ENCODE measurements at regions not wholly inside any gene's neighbourhood (a gene's known extent, or its start where the extent isn't known, plus 50 kb on each side); places are given as distances from the start of the nearest gene placed in this dataset.

DNA sequence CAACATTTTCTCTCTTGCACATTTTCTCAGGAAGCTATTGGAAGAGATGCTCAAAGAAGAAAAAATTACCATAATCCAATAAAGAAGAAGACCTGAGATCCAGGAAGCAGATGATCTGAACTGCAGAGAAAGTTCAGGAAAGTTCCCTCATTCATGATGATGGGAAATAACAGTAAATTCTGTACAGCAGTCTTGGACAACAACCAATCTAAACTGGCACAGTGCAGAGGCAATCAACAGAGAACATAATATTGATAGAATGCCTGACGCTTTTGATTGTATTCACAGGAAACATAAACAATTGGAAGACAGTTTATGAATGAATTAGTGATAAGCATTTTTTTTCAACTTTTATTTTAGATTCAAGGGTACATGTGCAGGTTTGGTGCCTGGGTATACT is 428.9 kb downstream of the KCTD8 start:
- CTCF ChIA-PET: no interaction called here
- POLR2A ChIA-PET: no interaction called here
- no peak for ATAC-seq (replicated peaks in 1 of 4)

DNA sequence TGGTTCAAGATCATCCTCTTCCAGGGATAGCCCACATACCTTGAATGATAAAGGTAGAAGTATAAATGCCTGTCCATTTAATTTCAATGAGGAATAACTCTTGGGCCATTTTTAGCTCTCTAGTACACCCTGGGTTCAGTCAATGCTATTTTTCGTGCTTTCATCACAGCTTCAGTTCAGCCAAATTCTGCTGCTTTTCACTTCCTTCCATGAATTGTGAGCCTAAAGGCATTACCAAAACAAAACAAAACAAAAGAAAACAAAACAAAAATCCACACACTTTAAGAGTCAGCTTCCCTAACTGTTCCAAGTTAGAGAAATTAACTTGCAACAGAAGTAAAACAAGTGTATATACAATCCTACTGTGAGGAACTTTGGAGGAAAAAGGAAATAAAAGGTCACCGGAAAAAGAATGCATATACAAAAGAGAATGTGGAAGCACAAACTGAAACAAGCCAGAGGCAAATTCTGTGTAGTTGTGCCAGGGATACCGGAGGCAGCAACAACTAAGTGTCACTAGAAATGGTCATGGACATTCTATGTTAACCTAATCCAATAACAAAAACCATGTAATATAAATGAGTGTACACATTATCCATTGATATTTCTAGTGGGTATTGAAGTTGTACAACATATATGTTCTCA is 423.1 kb downstream of the KCTD8 start:
- H3K4me1 Mint-ChIP-seq: no peaks in the 10 kb centered on the region
- DNase-seq (no peak), ATAC-seq (replicated peaks in 1 of 4) (no peak)
- H3K9me3 ChIP-seq: no peaks in the 10 kb centered on the region
- ChIA-PET POLR2A (no interaction called here), CTCF (no interaction called here)
- H3K27ac ChIP-seq (ENCODE audit: low read length): no peak overlapping the region
- H3K4me3 ChIP-seq (ENCODE audit: control insufficient read depth in 1 of 2, extremely low read depth in 1 of 2, low read length in 1 of 2): no peak overlapping the region
- no peaks in the 10 kb centered on the region for H3K36me3 ChIP-seq (ENCODE audit: control insufficient read depth in 2 of 2, extremely low read depth in 1 of 2, insufficient read depth in 1 of 2, low read length in 1 of 2)
- H3K27me3 ChIP-seq (replicated peaks in 1 of 2; ENCODE audit: control insufficient read depth in 2 of 2, extremely low read depth in 1 of 2, insufficient read depth in 2 of 2, low read length in 1 of 2): no peaks in the 10 kb centered on the region
- no peaks in the 10 kb centered on the region for H3K4me1 ChIP-seq (ENCODE audit: control insufficient read depth in 1 of 2, extremely low read depth in 1 of 2, insufficient read depth in 2 of 2, low read length in 2 of 2)
- WGBS (ENCODE audit: insufficient coverage): 88% methylated on average over 1 of the region's 3 CpGs
- H3K27me3 Mint-ChIP-seq: no peaks in the 10 kb centered on the region
- no peak overlapping the region for H3K4me3 Mint-ChIP-seq
- H3K36me3 Mint-ChIP-seq: no peaks in the 10 kb centered on the region
- no peak overlapping the region for H3K27ac Mint-ChIP-seq
- peaks cover under 1 to 16% (median 6%) of the 10 kb centered on the region in 3 donors for H3K9me3 Mint-ChIP-seq

More for the DNA sequence above, 428.9 kb downstream of the KCTD8 start:
- H3K36me3 Mint-ChIP-seq: no peaks in the 10 kb centered on the region
- no peak for DNase-seq
- peaks cover 3 to 15% (median 10%) of the 10 kb centered on the region in 3 donors for H3K9me3 Mint-ChIP-seq
- H3K27me3 Mint-ChIP-seq: no peaks in the 10 kb centered on the region
- H3K4me3 ChIP-seq (ENCODE audit: control insufficient read depth in 1 of 2, extremely low read depth in 1 of 2, low read length in 1 of 2): no peak overlapping the region
- H3K4me3 Mint-ChIP-seq: no peak overlapping the region
- no peaks in the 10 kb centered on the region for H3K27me3 ChIP-seq (replicated peaks in 1 of 2; ENCODE audit: control insufficient read depth in 2 of 2, extremely low read depth in 1 of 2, insufficient read depth in 2 of 2, low read length in 1 of 2)
- H3K4me1 Mint-ChIP-seq: no peaks in the 10 kb centered on the region
- no CpG with 5 or more reads among the region's 1 CpG for WGBS (ENCODE audit: insufficient coverage)
- no peak overlapping the region for H3K27ac Mint-ChIP-seq
- no peaks in the 10 kb centered on the region for H3K4me1 ChIP-seq (ENCODE audit: control insufficient read depth in 1 of 2, extremely low read depth in 1 of 2, insufficient read depth in 2 of 2, low read length in 2 of 2)
- no peaks in the 10 kb centered on the region for H3K36me3 ChIP-seq (ENCODE audit: control insufficient read depth in 2 of 2, extremely low read depth in 1 of 2, insufficient read depth in 1 of 2, low read length in 1 of 2)
- H3K9me3 ChIP-seq: no peaks in the 10 kb centered on the region
- H3K27ac ChIP-seq (ENCODE audit: low read length): no peak overlapping the region

DNA sequence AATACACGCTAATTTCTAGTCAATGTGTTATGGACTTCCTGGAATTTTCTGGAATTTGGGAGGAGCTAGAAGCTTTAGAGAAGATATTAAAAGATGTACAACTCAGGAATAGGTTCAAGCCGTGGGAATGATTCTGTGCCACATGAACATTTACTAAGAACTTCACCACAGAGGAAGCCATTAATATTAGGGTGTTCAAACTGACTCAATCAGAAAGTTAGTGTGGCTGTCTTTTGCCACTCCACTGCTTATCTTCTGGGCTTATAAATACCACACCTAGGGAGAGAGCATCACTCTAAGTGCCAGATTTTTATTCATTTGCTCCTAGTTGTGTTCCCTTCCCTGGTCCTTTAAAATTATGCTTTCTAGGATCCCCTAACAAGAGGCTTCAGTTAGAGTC is 409.8 kb downstream of the KCTD8 start:
- no peak overlapping the region for H3K4me3 Mint-ChIP-seq
- H3K27me3 Mint-ChIP-seq: no peaks in the 10 kb centered on the region
- 100% methylated on average over 1 of the region's 2 CpGs for WGBS (ENCODE audit: insufficient coverage)
- no peak overlapping the region for H3K27ac Mint-ChIP-seq
- Histone ChIP-seq H3K27ac (ENCODE audit: low read length) (no peak overlapping the region), H3K27me3 (replicated peaks in 1 of 2; ENCODE audit: control insufficient read depth in 2 of 2, extremely low read depth in 1 of 2, insufficient read depth in 2 of 2, low read length in 1 of 2) (no peaks in the 10 kb centered on the region), H3K4me3 (ENCODE audit: control insufficient read depth in 1 of 2, extremely low read depth in 1 of 2, low read length in 1 of 2) (no peak overlapping the region), H3K9me3 (no peaks in the 10 kb centered on the region), H3K36me3 (ENCODE audit: control insufficient read depth in 2 of 2, extremely low read depth in 1 of 2, insufficient read depth in 1 of 2, low read length in 1 of 2) (no peaks in the 10 kb centered on the region), H3K4me1 (ENCODE audit: control insufficient read depth in 1 of 2, extremely low read depth in 1 of 2, insufficient read depth in 2 of 2, low read length in 2 of 2) (no peaks in the 10 kb centered on the region)
- H3K36me3 Mint-ChIP-seq: no peaks in the 10 kb centered on the region
- ChIA-PET CTCF (interaction anchor here in 1 of 2 donors (0.6 kb wide), 1 partner anchor 336 kb away, joined by 3 read pairs; no protein-coding TSS in a partner anchor), POLR2A (no interaction called here)
- ATAC-seq (replicated peaks in 1 of 4) (no peak), DNase-seq (no peak)
- H3K9me3 Mint-ChIP-seq: peaks cover 10 to 14% (median 13%) of the 10 kb centered on the region in 3 donors
- no peaks in the 10 kb centered on the region for H3K4me1 Mint-ChIP-seq

DNA sequence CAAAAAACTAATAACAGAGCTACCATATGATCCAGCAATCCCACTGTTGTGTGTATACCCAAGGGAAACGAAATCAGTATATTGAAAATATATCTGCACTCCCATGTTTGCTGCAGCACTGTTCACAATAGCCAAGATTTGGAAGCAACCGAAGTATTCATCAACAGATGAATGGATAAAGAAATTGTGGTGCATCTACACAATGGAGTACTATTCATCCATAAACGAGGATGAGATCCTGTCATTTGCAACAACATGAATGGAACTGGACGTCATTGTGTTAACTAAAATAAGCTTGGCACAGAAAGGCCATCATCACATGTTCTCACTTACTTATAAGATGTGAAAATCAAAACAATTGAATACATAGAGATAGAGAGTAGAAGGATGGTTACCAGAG is 402.1 kb downstream of the KCTD8 start:
- ATAC-seq (replicated peaks in 1 of 4): no peak
- Histone ChIP-seq H3K4me1 (ENCODE audit: control insufficient read depth in 1 of 2, extremely low read depth in 1 of 2, insufficient read depth in 2 of 2, low read length in 2 of 2) (no peaks in the 10 kb centered on the region), H3K27ac (ENCODE audit: low read length) (no peak overlapping the region), H3K27me3 (replicated peaks in 1 of 2; ENCODE audit: control insufficient read depth in 2 of 2, extremely low read depth in 1 of 2, insufficient read depth in 2 of 2, low read length in 1 of 2) (no peaks in the 10 kb centered on the region), H3K4me3 (ENCODE audit: control insufficient read depth in 1 of 2, extremely low read depth in 1 of 2, low read length in 1 of 2) (no peak overlapping the region), H3K36me3 (ENCODE audit: control insufficient read depth in 2 of 2, extremely low read depth in 1 of 2, insufficient read depth in 1 of 2, low read length in 1 of 2) (no peaks in the 10 kb centered on the region), H3K9me3 (no peaks in the 10 kb centered on the region)
- CTCF ChIA-PET: no interaction called here
- no peak for DNase-seq
- WGBS (ENCODE audit: insufficient coverage): no CpG with 5 or more reads among the region's 4 CpGs
- Mint-ChIP-seq H3K36me3 (no peaks in the 10 kb centered on the region), H3K4me1 (no peaks in the 10 kb centered on the region), H3K9me3 (peaks cover 3 to 21% (median 12%) of the 10 kb centered on the region in 3 donors), H3K27ac (no peak overlapping the region), H3K4me3 (no peak overlapping the region), H3K27me3 (no peaks in the 10 kb centered on the region)
- POLR2A ChIA-PET: no interaction called here

DNA sequence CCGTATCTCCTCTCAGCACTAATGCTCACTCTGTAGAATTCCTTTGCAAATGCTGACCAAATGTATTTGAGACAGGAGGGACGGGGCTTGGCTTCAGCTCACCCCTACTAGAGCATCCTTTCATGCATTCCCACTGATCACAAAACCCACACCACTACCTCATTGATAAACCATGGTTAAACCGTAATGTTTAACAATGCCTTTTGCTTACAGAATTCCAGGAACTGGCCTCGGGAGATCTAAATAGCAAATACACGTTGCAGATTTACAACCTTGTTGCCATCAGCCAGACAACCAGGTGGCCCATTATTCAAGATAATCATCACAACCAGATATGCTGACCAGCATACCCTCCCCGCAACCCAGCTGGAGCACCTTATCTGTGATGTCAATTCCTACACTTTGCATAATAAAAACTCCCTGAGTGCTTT is 391.9 kb downstream of the KCTD8 start:
- H3K4me1 ChIP-seq (ENCODE audit: control insufficient read depth in 1 of 2, extremely low read depth in 1 of 2, insufficient read depth in 2 of 2, low read length in 2 of 2): no peaks in the 10 kb centered on the region
- Mint-ChIP-seq H3K4me3 (no peak overlapping the region), H3K27me3 (no peaks in the 10 kb centered on the region), H3K4me1 (no peaks in the 10 kb centered on the region), H3K36me3 (no peaks in the 10 kb centered on the region), H3K27ac (no peak overlapping the region), H3K9me3 (peaks cover 14 to 24% (median 16%) of the 10 kb centered on the region in 3 donors)
- H3K4me3 ChIP-seq (ENCODE audit: control insufficient read depth in 1 of 2, extremely low read depth in 1 of 2, low read length in 1 of 2): no peak overlapping the region
- ChIA-PET POLR2A (no interaction called here), CTCF (no interaction called here)
- H3K27ac ChIP-seq (ENCODE audit: low read length): no peak overlapping the region
- WGBS (ENCODE audit: insufficient coverage): 16% methylated on average over 6 of the region's 6 CpGs
- no peak for ATAC-seq (replicated peaks in 1 of 4)
- no peaks in the 10 kb centered on the region for H3K36me3 ChIP-seq (ENCODE audit: control insufficient read depth in 2 of 2, extremely low read depth in 1 of 2, insufficient read depth in 1 of 2, low read length in 1 of 2)
- no peak for DNase-seq
- H3K9me3 ChIP-seq: no peaks in the 10 kb centered on the region
- no peaks in the 10 kb centered on the region for H3K27me3 ChIP-seq (replicated peaks in 1 of 2; ENCODE audit: control insufficient read depth in 2 of 2, extremely low read depth in 1 of 2, insufficient read depth in 2 of 2, low read length in 1 of 2)

DNA sequence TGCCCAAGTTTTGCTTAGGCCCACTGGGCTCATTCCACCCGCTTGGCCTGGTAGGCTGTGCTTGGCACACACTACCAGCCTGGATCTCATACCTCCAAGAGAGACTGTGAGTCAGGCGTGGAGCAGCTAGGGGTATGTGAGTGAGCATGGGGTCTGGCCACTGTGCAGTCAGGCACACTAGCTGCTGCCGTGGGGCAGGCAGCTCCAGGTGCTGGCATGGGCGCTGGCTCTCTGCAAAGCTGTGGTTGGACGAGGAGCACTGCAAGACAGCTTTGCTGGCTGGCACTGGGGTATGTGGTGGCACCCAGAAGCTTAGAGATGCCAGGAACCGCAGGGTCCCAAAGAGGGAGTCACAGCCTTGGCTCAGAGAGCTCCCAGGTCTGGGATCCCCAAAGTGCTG is 377.8 kb downstream of the KCTD8 start:
- 68% methylated on average over 5 of the region's 6 CpGs for WGBS (ENCODE audit: insufficient coverage)
- POLR2A ChIA-PET: no interaction called here

More for the DNA sequence above, 377.8 kb downstream of the KCTD8 start:
- Mint-ChIP-seq H3K27ac (no peak overlapping the region), H3K36me3 (no peaks in the 10 kb centered on the region), H3K4me1 (no peaks in the 10 kb centered on the region), H3K9me3 (peaks cover 5 to 12% (median 12%) of the 10 kb centered on the region in 3 donors), H3K4me3 (no peak overlapping the region), H3K27me3 (no peaks in the 10 kb centered on the region)
- Histone ChIP-seq H3K4me1 (ENCODE audit: control insufficient read depth in 1 of 2, extremely low read depth in 1 of 2, insufficient read depth in 2 of 2, low read length in 2 of 2) (no peaks in the 10 kb centered on the region), H3K36me3 (ENCODE audit: control insufficient read depth in 2 of 2, extremely low read depth in 1 of 2, insufficient read depth in 1 of 2, low read length in 1 of 2) (no peaks in the 10 kb centered on the region), H3K9me3 (no peaks in the 10 kb centered on the region), H3K4me3 (ENCODE audit: control insufficient read depth in 1 of 2, extremely low read depth in 1 of 2, low read length in 1 of 2) (no peak overlapping the region), H3K27me3 (replicated peaks in 1 of 2; ENCODE audit: control insufficient read depth in 2 of 2, extremely low read depth in 1 of 2, insufficient read depth in 2 of 2, low read length in 1 of 2) (no peaks in the 10 kb centered on the region), H3K27ac (ENCODE audit: low read length) (no peak overlapping the region)
- CTCF ChIA-PET: interaction anchor here in 1 of 2 donors (0.5 kb wide), 1 partner anchor 1792 kb away, joined by 4 read pairs; no protein-coding TSS in a partner anchor
- no peak for ATAC-seq (replicated peaks in 1 of 4)
- DNase-seq: no peak

Measured in T-cell (primary cell).